ENCODE measurements at regions not wholly inside any gene's neighbourhood (a gene's known extent, or its start where the extent isn't known, plus 50 kb on each side); places are given as distances from the start of the nearest gene placed in this dataset.

DNA sequence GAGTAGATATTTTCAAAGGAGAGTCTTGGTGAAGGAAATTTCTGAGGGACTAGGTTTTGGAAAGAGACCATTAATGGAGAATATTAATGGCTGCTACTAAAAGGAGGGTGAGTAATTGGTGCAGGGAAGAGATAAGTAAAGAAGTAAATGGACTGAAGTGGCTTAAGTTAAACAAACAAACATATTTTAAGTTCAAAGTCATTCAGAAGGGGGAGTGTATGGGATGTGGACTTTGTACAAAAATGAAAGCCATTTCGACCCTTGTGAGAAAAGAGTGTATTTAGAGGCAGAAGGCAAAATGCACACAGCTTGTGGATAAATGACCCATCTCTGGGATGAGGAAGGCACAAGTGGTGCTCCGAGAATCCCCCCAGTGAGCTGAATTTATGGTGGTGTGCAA, 171.7 kb downstream of the BACH1 start:
- no peak overlapping the region for H3K4ac ChIP-seq (ENCODE audit: low read depth, low read length)
- H3K27ac ChIP-seq (ENCODE audit: low read depth, low read length) = no peak overlapping the region
- no peak overlapping the region for H4K8ac ChIP-seq (ENCODE audit: low read depth, low read length)
- H3K18ac ChIP-seq (ENCODE audit: low read length) = no peak overlapping the region
- WGBS (ENCODE audit: extremely low coverage, insufficient coverage, insufficient read length) = no CpG with 5 or more reads among the region's 2 CpGs
- H2BK12ac ChIP-seq (ENCODE audit: low read length) = no peak overlapping the region
- no peaks in the 10 kb centered on the region for H3K27me3 ChIP-seq (ENCODE audit: insufficient read depth, low read length)
- H3K79me2 ChIP-seq (ENCODE audit: control insufficient read depth, insufficient read depth, low read length, poor library complexity) = no peaks in the 10 kb centered on the region
- H2BK120ac ChIP-seq (ENCODE audit: insufficient read depth, low read length, poor library complexity) = no peak overlapping the region
- no peaks in the 10 kb centered on the region for H3K79me1 ChIP-seq (ENCODE audit: low read length)
- no peak overlapping the region for H2AFZ ChIP-seq (ENCODE audit: insufficient read depth, low read length, poor library complexity)
- H3K9me3 ChIP-seq (ENCODE audit: insufficient read depth, low read depth, low read length) = peaks cover 2% of the 10 kb centered on the region
- DNase-seq = no peak
- no peak overlapping the region for H2AK5ac ChIP-seq (ENCODE audit: low read length)
- H3K4me2 ChIP-seq (ENCODE audit: low read length) = no peak overlapping the region
- H3K4me3 ChIP-seq (ENCODE audit: low read depth, low read length) = no peak overlapping the region
- H2BK5ac ChIP-seq (ENCODE audit: low read depth, low read length, poor library complexity) = no peak overlapping the region
- no peaks in the 10 kb centered on the region for H3K4me1 ChIP-seq (ENCODE audit: control insufficient read depth in 1 of 2, insufficient read depth in 2 of 2, low read length in 2 of 2)
- no peak overlapping the region for H4K91ac ChIP-seq (ENCODE audit: low read depth, low read length)
- H4K12ac ChIP-seq (ENCODE audit: low read depth, low read length) = no peak overlapping the region
- no peaks in the 10 kb centered on the region for H3K36me3 ChIP-seq (ENCODE audit: control insufficient read depth in 1 of 2, insufficient read depth in 2 of 2, low read length in 2 of 2)
- no peak overlapping the region for H3K14ac ChIP-seq (ENCODE audit: low read length)
- no peak overlapping the region for H3K9ac ChIP-seq (ENCODE audit: low read length)
- no peak overlapping the region for H3K23ac ChIP-seq (ENCODE audit: low read length)

DNA sequence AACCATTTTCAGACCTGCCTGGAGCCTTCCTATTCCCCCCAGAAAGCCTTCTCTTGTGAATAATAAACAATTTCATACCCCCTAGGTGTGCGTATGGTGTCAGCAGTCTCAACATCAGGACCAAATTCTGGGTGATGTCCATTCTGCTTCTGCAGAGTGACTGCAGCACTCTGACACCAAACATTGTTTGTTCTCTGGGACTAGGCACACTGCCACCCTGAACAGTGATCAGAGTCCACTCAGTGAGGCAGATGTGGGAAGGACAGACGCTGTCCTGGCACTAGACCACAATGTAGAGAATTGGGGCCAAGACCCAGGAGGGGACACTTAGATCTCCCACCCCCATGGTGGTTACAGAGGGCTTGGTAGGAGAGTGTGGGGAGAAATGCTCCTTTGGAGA, 175.1 kb downstream of the BACH1 start:
- Histone ChIP-seq H3K27ac (ENCODE audit: low read depth, low read length) (no peak overlapping the region), H3K23ac (ENCODE audit: low read length) (no peak overlapping the region), H3K4me3 (ENCODE audit: low read depth, low read length) (peak overlapping the region; percentile 1), H4K12ac (ENCODE audit: low read depth, low read length) (no peak overlapping the region), H2BK120ac (ENCODE audit: insufficient read depth, low read length, poor library complexity) (no peak overlapping the region), H3K79me2 (ENCODE audit: control insufficient read depth, insufficient read depth, low read length, poor library complexity) (no peaks in the 10 kb centered on the region), H3K79me1 (ENCODE audit: low read length) (no peaks in the 10 kb centered on the region), H2AFZ (ENCODE audit: insufficient read depth, low read length, poor library complexity) (no peak overlapping the region), H3K9me3 (ENCODE audit: insufficient read depth, low read depth, low read length) (peaks cover 2% of the 10 kb centered on the region), H3K4me2 (ENCODE audit: low read length) (no peak overlapping the region), H3K36me3 (ENCODE audit: control insufficient read depth in 1 of 2, insufficient read depth in 2 of 2, low read length in 2 of 2) (no peaks in the 10 kb centered on the region), H3K4ac (ENCODE audit: low read depth, low read length) (no peak overlapping the region), H3K18ac (ENCODE audit: low read length) (no peak overlapping the region), H3K14ac (ENCODE audit: low read length) (no peak overlapping the region), H3K27me3 (ENCODE audit: insufficient read depth, low read length) (no peaks in the 10 kb centered on the region), H2AK5ac (ENCODE audit: low read length) (no peak overlapping the region), H3K4me1 (ENCODE audit: control insufficient read depth in 1 of 2, insufficient read depth in 2 of 2, low read length in 2 of 2) (peaks cover 0 to 2% of the 10 kb centered on the region in 2 experiments), H2BK5ac (ENCODE audit: low read depth, low read length, poor library complexity) (no peak overlapping the region), H2BK12ac (ENCODE audit: low read length) (no peak overlapping the region), H4K91ac (ENCODE audit: low read depth, low read length) (no peak overlapping the region), H3K9ac (ENCODE audit: low read length) (no peak overlapping the region), H4K8ac (ENCODE audit: low read depth, low read length) (no peak overlapping the region)
- WGBS (ENCODE audit: extremely low coverage, insufficient coverage, insufficient read length) = no CpG with 5 or more reads among the region's 2 CpGs
- DNase-seq = no peak

DNA sequence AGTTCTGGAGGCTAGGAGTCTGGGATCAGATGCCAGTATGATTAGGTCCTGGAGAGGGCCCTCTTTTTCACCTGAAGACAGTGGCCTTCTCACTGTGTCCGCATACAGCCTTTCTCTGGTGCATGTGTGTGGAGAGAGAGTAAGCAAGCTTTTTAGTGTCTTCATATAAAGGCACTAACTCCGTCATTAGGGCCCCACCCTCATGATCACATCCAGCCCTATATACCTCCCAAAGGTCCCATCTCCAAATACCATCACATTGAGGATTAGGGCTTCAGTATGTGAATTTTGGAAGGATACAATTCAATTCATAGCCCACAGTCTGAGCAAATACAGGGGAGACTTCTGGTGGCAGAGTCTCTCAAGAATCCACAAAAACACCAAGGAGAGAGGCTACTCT, 176.6 kb downstream of the BACH1 start:
- Histone ChIP-seq H3K79me1 (ENCODE audit: low read length) (no peaks in the 10 kb centered on the region), H3K18ac (ENCODE audit: low read length) (no peak overlapping the region), H4K8ac (ENCODE audit: low read depth, low read length) (no peak overlapping the region), H3K27me3 (ENCODE audit: insufficient read depth, low read length) (no peaks in the 10 kb centered on the region), H2BK5ac (ENCODE audit: low read depth, low read length, poor library complexity) (no peak overlapping the region), H2BK120ac (ENCODE audit: insufficient read depth, low read length, poor library complexity) (no peak overlapping the region), H3K36me3 (ENCODE audit: control insufficient read depth in 1 of 2, insufficient read depth in 2 of 2, low read length in 2 of 2) (no peaks in the 10 kb centered on the region), H3K4me1 (ENCODE audit: control insufficient read depth in 1 of 2, insufficient read depth in 2 of 2, low read length in 2 of 2) (peaks cover 0 to 2% of the 10 kb centered on the region in 2 experiments), H3K9me3 (ENCODE audit: insufficient read depth, low read depth, low read length) (peaks cover 2% of the 10 kb centered on the region), H3K4me3 (ENCODE audit: low read depth, low read length) (no peak overlapping the region), H3K4ac (ENCODE audit: low read depth, low read length) (no peak overlapping the region), H2BK12ac (ENCODE audit: low read length) (no peak overlapping the region), H3K79me2 (ENCODE audit: control insufficient read depth, insufficient read depth, low read length, poor library complexity) (no peaks in the 10 kb centered on the region), H3K9ac (ENCODE audit: low read length) (no peak overlapping the region), H3K14ac (ENCODE audit: low read length) (no peak overlapping the region), H3K27ac (ENCODE audit: low read depth, low read length) (no peak overlapping the region), H2AFZ (ENCODE audit: insufficient read depth, low read length, poor library complexity) (no peak overlapping the region), H2AK5ac (ENCODE audit: low read length) (no peak overlapping the region), H3K4me2 (ENCODE audit: low read length) (no peak overlapping the region), H4K91ac (ENCODE audit: low read depth, low read length) (no peak overlapping the region), H3K23ac (ENCODE audit: low read length) (no peak overlapping the region), H4K12ac (ENCODE audit: low read depth, low read length) (no peak overlapping the region)
- no CpG with 5 or more reads among the region's 2 CpGs for WGBS (ENCODE audit: extremely low coverage, insufficient coverage, insufficient read length)
- DNase-seq = no peak

DNA sequence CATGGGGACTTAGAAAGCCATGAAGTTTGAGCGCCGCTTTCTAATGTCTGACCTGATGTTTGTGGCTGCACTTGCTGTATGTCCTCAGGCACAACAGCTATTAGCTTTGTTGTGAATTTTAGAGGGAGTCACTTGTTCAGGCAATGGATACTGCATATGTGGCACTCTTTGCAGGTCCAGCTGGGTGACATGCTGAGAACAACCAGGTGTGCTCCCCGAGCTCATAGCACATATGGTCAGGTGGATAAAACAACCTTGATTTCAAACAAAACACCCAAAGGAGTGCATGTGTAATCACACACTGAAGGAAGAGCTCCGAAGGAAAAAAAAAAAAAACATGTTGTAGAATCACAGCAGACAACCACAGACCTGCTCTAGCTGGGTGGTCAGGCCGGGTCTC, 178.6 kb downstream of the BACH1 start:
- Histone ChIP-seq H3K27me3 (ENCODE audit: insufficient read depth, low read length) (no peaks in the 10 kb centered on the region), H3K79me2 (ENCODE audit: control insufficient read depth, insufficient read depth, low read length, poor library complexity) (no peaks in the 10 kb centered on the region), H3K4me3 (ENCODE audit: low read depth, low read length) (no peak overlapping the region), H2BK120ac (ENCODE audit: insufficient read depth, low read length, poor library complexity) (no peak overlapping the region), H2BK5ac (ENCODE audit: low read depth, low read length, poor library complexity) (no peak overlapping the region), H3K14ac (ENCODE audit: low read length) (no peak overlapping the region), H3K4me2 (ENCODE audit: low read length) (no peak overlapping the region), H3K18ac (ENCODE audit: low read length) (no peak overlapping the region), H3K27ac (ENCODE audit: low read depth, low read length) (no peak overlapping the region), H3K4ac (ENCODE audit: low read depth, low read length) (no peak overlapping the region), H3K36me3 (ENCODE audit: control insufficient read depth in 1 of 2, insufficient read depth in 2 of 2, low read length in 2 of 2) (no peaks in the 10 kb centered on the region), H3K9ac (ENCODE audit: low read length) (no peak overlapping the region), H4K12ac (ENCODE audit: low read depth, low read length) (no peak overlapping the region), H2AFZ (ENCODE audit: insufficient read depth, low read length, poor library complexity) (no peak overlapping the region), H3K79me1 (ENCODE audit: low read length) (no peaks in the 10 kb centered on the region), H4K91ac (ENCODE audit: low read depth, low read length) (no peak overlapping the region), H4K8ac (ENCODE audit: low read depth, low read length) (no peak overlapping the region), H3K9me3 (ENCODE audit: insufficient read depth, low read depth, low read length) (peaks cover 2% of the 10 kb centered on the region), H3K23ac (ENCODE audit: low read length) (no peak overlapping the region), H2BK12ac (ENCODE audit: low read length) (no peak overlapping the region), H2AK5ac (ENCODE audit: low read length) (no peak overlapping the region), H3K4me1 (ENCODE audit: control insufficient read depth in 1 of 2, insufficient read depth in 2 of 2, low read length in 2 of 2) (peaks cover 0 to 2% of the 10 kb centered on the region in 2 experiments)
- WGBS (ENCODE audit: extremely low coverage, insufficient coverage, insufficient read length) = no CpG with 5 or more reads among the region's 5 CpGs
- DNase-seq = no peak
